Tibial artery (tissue), 4 donors: ENCODE measurements at regions not wholly inside any gene's neighbourhood (a gene's known extent, or its start where the extent isn't known, plus 50 kb on each side); places are given as distances from the start of the nearest gene placed in this dataset.
"Not testable (repeated sequence)": the region's sequence is repeated elsewhere in the genome, so short reads cannot be mapped to it uniquely, and the experiment has no call there.

Experiments used
- DNase-seq, 2 donors: peaks; one replicate each; pipeline ENCODE4 v3.0.0-alpha.2; 2019
- H3K27ac ChIP-seq, 2 donors: fragments of 200-600 bp; sonication (generic) in 1 of 2; 1 replicate in 1 of 2; 2 replicates in 1 of 2; pipeline ENCODE4 v1.5.1; 2018 to 2019; ENCODE audit warnings: mild to moderate bottlenecking in 1 of 2
- H3K27me3 ChIP-seq, 2 donors: fragments of 200-600 bp; sonication (generic) in 1 of 2; one replicate each; pipeline versions ENCODE4 v1.5.1 to v1.6.0; 2016 to 2019
- H3K36me3 ChIP-seq, 3 donors: fragments of 200-600 bp; sonication (generic) in 2 of 3; one replicate each; pipeline ENCODE4 v1.5.1; 2016 to 2019; ENCODE audit warnings: mild to moderate bottlenecking in 2 of 3
- H3K4me1 ChIP-seq, 4 donors: fragments of 200-600 bp; sonication (generic) in 2 of 4; 1 replicate in 3 of 4; 2 replicates in 1 of 4; pipeline ENCODE4 v1.5.1; 2016 to 2019
- H3K4me3 ChIP-seq, 2 donors: fragments of 200-600 bp; sonication (generic) in 1 of 2; 1 replicate in 1 of 2; 2 replicates in 1 of 2; pipeline ENCODE4 v1.5.1; 2018 to 2019; ENCODE audit warnings: mild to moderate bottlenecking in 2 of 2
- H3K9me3 ChIP-seq, 3 donors: fragments of 200-600 bp; sonication (generic) in 1 of 3; one replicate each; pipeline ENCODE4 v1.5.1; 2016 to 2019
- intact Hi-C: fragments of 100-400 bp; cut with DNase I; formaldehyde crosslinking; loops from one replicate; pipeline ENCODE4 v1.15.0; 2023; ENCODE audit warnings: low total_unique reads
- TF ChIP-seq, protein P1 (sequence below), 2 experiments: fragments of 200-600 bp in 1 of 2; fragments of 450-650 bp in 1 of 2; IDR thresholded peaks; one replicate each; pipeline ENCODE4 v1.5.1; 2017 to 2019; ENCODE audit warnings: antibody characterized with exemption in 2 of 2, mild to moderate bottlenecking in 1 of 2, moderate library complexity in 1 of 2

DNA sequence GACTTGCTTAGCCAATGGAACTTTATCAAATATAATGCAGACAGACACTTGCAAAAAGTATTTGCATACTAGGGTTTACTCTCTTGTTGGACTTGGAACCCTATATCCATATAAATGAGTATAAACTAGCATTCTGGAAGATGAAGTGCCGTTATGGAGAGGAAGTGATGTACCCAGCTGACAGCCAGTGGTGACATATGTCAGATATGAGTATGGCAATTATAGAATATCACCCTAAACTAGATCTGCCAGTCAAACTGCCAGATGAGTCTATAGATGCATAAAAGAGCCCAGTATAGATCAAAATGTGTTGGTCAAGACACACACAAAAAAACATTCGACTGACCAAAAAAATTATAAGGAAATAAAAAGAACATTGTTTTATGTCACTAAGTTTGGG is 739.3 kb downstream of the PLA2G4A start:
- intact Hi-C loops = no loop called here
- Histone ChIP-seq H3K27me3 (no peaks in the 10 kb centered on the region), H3K9me3 (no peaks in the 10 kb centered on the region), H3K4me3 (no peak overlapping the region), H3K36me3 (no peaks in the 10 kb centered on the region), H3K4me1 (no peaks in the 10 kb centered on the region), H3K27ac (no peak overlapping the region)
- TF ChIP-seq, protein P1, sequence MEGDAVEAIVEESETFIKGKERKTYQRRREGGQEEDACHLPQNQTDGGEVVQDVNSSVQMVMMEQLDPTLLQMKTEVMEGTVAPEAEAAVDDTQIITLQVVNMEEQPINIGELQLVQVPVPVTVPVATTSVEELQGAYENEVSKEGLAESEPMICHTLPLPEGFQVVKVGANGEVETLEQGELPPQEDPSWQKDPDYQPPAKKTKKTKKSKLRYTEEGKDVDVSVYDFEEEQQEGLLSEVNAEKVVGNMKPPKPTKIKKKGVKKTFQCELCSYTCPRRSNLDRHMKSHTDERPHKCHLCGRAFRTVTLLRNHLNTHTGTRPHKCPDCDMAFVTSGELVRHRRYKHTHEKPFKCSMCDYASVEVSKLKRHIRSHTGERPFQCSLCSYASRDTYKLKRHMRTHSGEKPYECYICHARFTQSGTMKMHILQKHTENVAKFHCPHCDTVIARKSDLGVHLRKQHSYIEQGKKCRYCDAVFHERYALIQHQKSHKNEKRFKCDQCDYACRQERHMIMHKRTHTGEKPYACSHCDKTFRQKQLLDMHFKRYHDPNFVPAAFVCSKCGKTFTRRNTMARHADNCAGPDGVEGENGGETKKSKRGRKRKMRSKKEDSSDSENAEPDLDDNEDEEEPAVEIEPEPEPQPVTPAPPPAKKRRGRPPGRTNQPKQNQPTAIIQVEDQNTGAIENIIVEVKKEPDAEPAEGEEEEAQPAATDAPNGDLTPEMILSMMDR (IDR thresholded peaks at IDR 0.05) = no peak
- no peak for DNase-seq

- no peaks in the 10 kb centered on the region for H3K4me1 ChIP-seq
- H3K9me3 ChIP-seq = no peaks in the 10 kb centered on the region
- no peaks in the 10 kb centered on the region for H3K27me3 ChIP-seq
- H3K27ac ChIP-seq = no peak overlapping the region
- intact Hi-C loops = no loop called here
- no peaks in the 10 kb centered on the region for H3K36me3 ChIP-seq
- TF ChIP-seq, protein P1 (IDR thresholded peaks at IDR 0.05) = no peak
- no peak overlapping the region for H3K4me3 ChIP-seq
- DNase-seq = no peak
Observed at GRCh38 chr1:187570166-187570565, 741.4 kb downstream of the PLA2G4A start.

DNA sequence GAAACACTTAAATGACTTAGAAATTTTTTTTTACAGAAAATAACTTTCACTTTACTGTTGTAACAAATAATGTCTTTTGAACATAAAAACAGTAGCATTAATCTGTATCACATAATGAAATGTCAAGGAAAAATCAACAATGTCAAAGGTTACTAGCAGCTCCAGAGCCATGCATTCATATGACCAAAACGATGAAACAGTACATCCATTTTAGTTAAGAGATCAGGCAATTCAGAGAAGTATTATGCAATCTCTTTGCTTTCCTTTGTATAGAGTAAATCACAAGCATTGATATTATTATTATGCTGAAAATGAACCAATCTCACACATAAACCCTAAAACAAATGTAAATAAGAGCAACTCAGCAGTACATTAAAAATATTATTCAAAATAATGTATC is 748.9 kb downstream of the PLA2G4A start:
- H3K27ac ChIP-seq = no peak overlapping the region
- no peaks in the 10 kb centered on the region for H3K36me3 ChIP-seq
- TF ChIP-seq, protein P1 (IDR thresholded peaks at IDR 0.05) = no peak
- no peaks in the 10 kb centered on the region for H3K9me3 ChIP-seq
- intact Hi-C loops = no loop called here
- no peaks in the 10 kb centered on the region for H3K27me3 ChIP-seq
- no peak for DNase-seq
- H3K4me1 ChIP-seq = no peaks in the 10 kb centered on the region
- no peak overlapping the region for H3K4me3 ChIP-seq

DNA sequence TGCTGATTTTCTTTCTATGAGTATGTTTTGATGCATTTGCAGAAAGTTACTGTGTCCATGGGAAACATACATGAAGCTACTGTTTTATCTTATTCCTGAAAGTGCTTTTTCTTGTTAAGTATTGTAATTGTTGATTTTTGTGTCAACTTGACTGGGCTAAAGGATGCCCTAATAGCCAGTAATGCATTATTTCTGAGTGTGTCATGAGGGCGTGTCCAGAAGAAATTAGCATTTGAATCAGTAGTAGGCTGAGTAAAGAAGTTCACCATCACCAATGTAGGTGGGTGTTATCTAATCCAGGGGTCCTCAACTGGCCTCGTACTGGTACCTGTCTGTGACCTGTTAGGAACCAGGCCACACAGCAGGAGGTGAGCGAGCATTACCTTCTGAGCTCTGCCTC is 760.2 kb downstream of the PLA2G4A start:
- Histone ChIP-seq H3K9me3 (no peaks in the 10 kb centered on the region), H3K27ac (no peak overlapping the region), H3K4me3 (no peak overlapping the region), H3K36me3 (no peaks in the 10 kb centered on the region), H3K4me1 (no peaks in the 10 kb centered on the region), H3K27me3 (no peaks in the 10 kb centered on the region)
- intact Hi-C loops = no loop called here
- no peak for DNase-seq
- TF ChIP-seq, protein P1 (IDR thresholded peaks at IDR 0.05) = no peak

- TF ChIP-seq, protein P1 (IDR thresholded peaks at IDR 0.05) = no peak
- no peaks in the 10 kb centered on the region for H3K27me3 ChIP-seq
- DNase-seq = no peak
- H3K9me3 ChIP-seq = no peaks in the 10 kb centered on the region
- no peaks in the 10 kb centered on the region for H3K4me1 ChIP-seq
- intact Hi-C loops = no loop called here
- no peak overlapping the region for H3K27ac ChIP-seq
- H3K36me3 ChIP-seq = no peaks in the 10 kb centered on the region
- no peak overlapping the region for H3K4me3 ChIP-seq
Observed at GRCh38 chr1:187605736-187606135, 777.0 kb downstream of the PLA2G4A start.

- H3K9me3 ChIP-seq, H3K27ac ChIP-seq, H3K4me1 ChIP-seq, H3K27me3 ChIP-seq, intact Hi-C loops, H3K36me3 ChIP-seq, H3K4me3 ChIP-seq, DNase-seq: not testable (repeated sequence)
Observed at GRCh38 chr1:187615853-187616735, 787.3 kb downstream of the PLA2G4A start.

- DNase-seq, intact Hi-C loops, H3K27me3 ChIP-seq, H3K36me3 ChIP-seq, H3K4me3 ChIP-seq, H3K9me3 ChIP-seq, H3K4me1 ChIP-seq, H3K27ac ChIP-seq: not testable (repeated sequence)
Observed at GRCh38 chr1:187616830-187617229, 788.1 kb downstream of the PLA2G4A start.
